GM19240 (cell line): ENCODE measurements at regions not wholly inside any gene's neighbourhood (a gene's known extent, or its start where the extent isn't known, plus 50 kb on each side); places are given as distances from the start of the nearest gene placed in this dataset.

Experiments
- DNase-seq: peaks from one replicate; pipeline ENCODE4 v3.0.0; 2011; ENCODE audit warnings: low spot score; ENCODE audit not compliant: insufficient read length

GRCh38 chr2:195606179-195606578, 50.8 kb upstream of the SLC39A10 start:
- no peak for DNase-seq

- no peak for DNase-seq
Observed at GRCh38 chr2:195604706-195605105, 52.3 kb upstream of the SLC39A10 start.

- DNase-seq, result no peak
Observed at GRCh38 chr2:195603998-195604397, 53.0 kb upstream of the SLC39A10 start.

- DNase-seq, result no peak
Observed at GRCh38 chr2:195603408-195603807, 53.6 kb upstream of the SLC39A10 start.

GRCh38 chr2:195602687-195603086, 54.3 kb upstream of the SLC39A10 start:
- no peak for DNase-seq

GRCh38 chr2:195601361-195601760, 55.7 kb upstream of the SLC39A10 start:
- no peak for DNase-seq

GRCh38 chr2:195600778-195601177, 56.2 kb upstream of the SLC39A10 start:
- DNase-seq, result no peak

GRCh38 chr2:195596840-195597239, 60.2 kb upstream of the SLC39A10 start:
- DNase-seq, result no peak

- DNase-seq, result no peak
Observed at GRCh38 chr2:195595825-195596224, 61.2 kb upstream of the SLC39A10 start.

GRCh38 chr2:195594919-195595694, 61.9 kb upstream of the SLC39A10 start:
- DNase-seq, result no peak

GRCh38 chr2:195594248-195594647, 62.8 kb upstream of the SLC39A10 start:
- no peak for DNase-seq

GRCh38 chr2:195592105-195592504, 64.9 kb upstream of the SLC39A10 start:
- DNase-seq, result no peak

- no peak for DNase-seq
Observed at GRCh38 chr2:195590861-195591205, 66.2 kb upstream of the SLC39A10 start.

GRCh38 chr2:195590199-195590860, 66.7 kb upstream of the SLC39A10 start:
- DNase-seq, result no peak

- DNase-seq, result no peak
Observed at GRCh38 chr2:195587966-195588365, 69.1 kb upstream of the SLC39A10 start.

GRCh38 chr2:195586062-195586714, 70.8 kb upstream of the SLC39A10 start:
- no peak for DNase-seq

GRCh38 chr2:195582188-195582587, 74.8 kb upstream of the SLC39A10 start:
- DNase-seq, result no peak

GRCh38 chr2:195579776-195580555, 77.1 kb upstream of the SLC39A10 start:
- no peak for DNase-seq

GRCh38 chr2:195575879-195576401, 81.1 kb upstream of the SLC39A10 start:
- DNase-seq, result no peak

- no peak for DNase-seq
Observed at GRCh38 chr2:195575016-195575415, 82.0 kb upstream of the SLC39A10 start.

- DNase-seq, result no peak
Observed at GRCh38 chr2:195574312-195574711, 82.7 kb upstream of the SLC39A10 start.
